PC-9 (cell line): ENCODE measurements at regions not wholly inside any gene's neighbourhood (a gene's known extent, or its start where the extent isn't known, plus 50 kb on each side); places are given as distances from the start of the nearest gene placed in this dataset.

Experiments used
- CTCF ChIP-seq: fragments of 200-600 bp; sonication (generic); conservative IDR thresholded peaks from 2 replicates; pipeline ENCODE4 v1.6.1; 2017; ENCODE audit warnings: mixed run types, antibody characterized with exemption, mild to moderate bottlenecking, moderate library complexity
- EZH2 ChIP-seq: fragments of 200-600 bp; sonication (generic); IDR thresholded peaks from 2 replicates; pipeline ENCODE4 v1.8.0; 2017; ENCODE audit warnings: antibody characterized with exemption, low read depth

- TF ChIP-seq EZH2 (no peak), CTCF (no peak)
Observed at GRCh38 chr20:6852478-6852877, 85.0 kb downstream of the BMP2 start.
